Panc1 (cell line): ENCODE measurements at regions not wholly inside any gene's neighbourhood (a gene's known extent, or its start where the extent isn't known, plus 50 kb on each side); places are given as distances from the start of the nearest gene placed in this dataset.
"Not testable (repeated sequence)": the region's sequence is repeated elsewhere in the genome, so short reads cannot be mapped to it uniquely, and the experiment has no call there.

ENCODE experiments used
- ATAC-seq: fragments of 200-7000 bp; cut with Tn5 transposase; 2 replicates; pipeline ENCODE4 v1.9.1; 2020; ENCODE audit warnings: mild to moderate bottlenecking, moderate library complexity
- BruUV-seq: library from RNA; stranded (reverse); fragments of 400-500 nt; replicated peaks from 2 replicates; lab custom pipeline; 2021; lab: Mats Ljungman, UMichigan
- CTCF ChIA-PET: fragments of 300-600 bp; sonication (Branson Sonifier 250); formaldehyde crosslinking; loops from one replicate; lab custom pipeline; 2022; ENCODE audit warnings: antibody characterized with exemption; lab: Charles Lee
- POLR2A ChIA-PET: fragments of 300-600 bp; sonication (Branson Sonifier 250); formaldehyde crosslinking; loops from one replicate; lab custom pipeline; 2022; ENCODE audit warnings: antibody characterized with exemption; lab: Charles Lee
- DNase-seq: peaks from one replicate; pipeline ENCODE4 v3.0.0-alpha.2; 2010; ENCODE audit warnings: low read depth, low spot score
- H3K27ac ChIP-seq: 2 replicates; pipeline ENCODE4 v1.5.1; 2011; ENCODE audit warnings: mild to moderate bottlenecking, low read length, inconsistent platforms
- H3K27me3 ChIP-seq: fragments of 200-500 bp; sonication (Bioruptor generic); 2 replicates; pipeline ENCODE4 v1.6.0; 2014; ENCODE audit warnings: low read length, inconsistent platforms; ENCODE audit not compliant: control insufficient read depth, insufficient read depth
- H3K36me3 ChIP-seq: fragments of 200-500 bp; sonication (Bioruptor generic); 2 replicates; pipeline ENCODE4 v1.5.1; 2014; ENCODE audit warnings: inconsistent platforms, mild to moderate bottlenecking, low read length, moderate library complexity; ENCODE audit not compliant: control insufficient read depth, insufficient read depth
- H3K4me1 ChIP-seq: 2 replicates; pipeline ENCODE4 v1.5.1; 2011; ENCODE audit warnings: inconsistent platforms, mild to moderate bottlenecking, low read length, moderate library complexity; ENCODE audit not compliant: control insufficient read depth, insufficient read depth
- H3K4me3 ChIP-seq, 2 experiments: 2 replicates each; pipeline ENCODE4 v1.5.1; 2011 to 2012; ENCODE audit warnings: low read depth in 2 of 2, low read length in 2 of 2, mild to moderate bottlenecking in 2 of 2, inconsistent platforms in 1 of 2, moderate library complexity in 1 of 2
- H3K9me3 ChIP-seq: fragments of 200-500 bp; sonication (Bioruptor generic); 2 replicates; pipeline ENCODE4 v1.5.1; 2014; ENCODE audit warnings: low read depth, mild to moderate bottlenecking, inconsistent platforms, low read length, moderate library complexity; ENCODE audit not compliant: control insufficient read depth, insufficient read depth
- POLR2AphosphoS5 ChIP-seq: IDR thresholded peaks from 2 replicates; pipeline ENCODE4 v1.6.1; 2012; ENCODE audit warnings: mild to moderate bottlenecking, low read depth, low read length, moderate library complexity
- SIN3A ChIP-seq: IDR thresholded peaks from 2 replicates; pipeline ENCODE4 v1.6.1; 2012; ENCODE audit warnings: low read depth, mild to moderate bottlenecking, low read length, moderate library complexity, borderline replicate concordance; ENCODE audit not compliant: insufficient read depth
- TCF7L2 ChIP-seq: IDR thresholded peaks from 2 replicates; pipeline ENCODE4 v1.6.1; 2011; ENCODE audit warnings: mild to moderate bottlenecking, low read depth, low read length, inconsistent platforms
- in situ Hi-C: cut with HindIII; loops from 2 replicates; pipeline ENCODE4 v1.10.0; 2016; ENCODE audit warnings: low sequenced_read_pairs, low pct_unique_long_range_greater_than_20kb
- intact Hi-C: fragments of 100-400 bp; cut with micrococcal nuclease; formaldehyde crosslinking; loops from one replicate; pipeline ENCODE4 v1.10.0; 2022; ENCODE audit not compliant: unreplicated experiment
- TF ChIP-seq, protein P1 (sequence below), 2 experiments: IDR thresholded peaks; 2 replicates each; pipeline ENCODE4 v1.6.1; 2011 to 2012; ENCODE audit warnings: low read depth in 2 of 2, control low read depth in 1 of 2, low read length in 1 of 2, mild to moderate bottlenecking in 1 of 2, moderate library complexity in 1 of 2; ENCODE audit not compliant: insufficient read depth in 1 of 2
- TF ChIP-seq, protein P2 (sequence below): fragments of 450-650 bp; IDR thresholded peaks from 2 replicates; pipeline ENCODE4 v1.5.1; 2017; ENCODE audit warnings: mild to moderate bottlenecking

DNA sequence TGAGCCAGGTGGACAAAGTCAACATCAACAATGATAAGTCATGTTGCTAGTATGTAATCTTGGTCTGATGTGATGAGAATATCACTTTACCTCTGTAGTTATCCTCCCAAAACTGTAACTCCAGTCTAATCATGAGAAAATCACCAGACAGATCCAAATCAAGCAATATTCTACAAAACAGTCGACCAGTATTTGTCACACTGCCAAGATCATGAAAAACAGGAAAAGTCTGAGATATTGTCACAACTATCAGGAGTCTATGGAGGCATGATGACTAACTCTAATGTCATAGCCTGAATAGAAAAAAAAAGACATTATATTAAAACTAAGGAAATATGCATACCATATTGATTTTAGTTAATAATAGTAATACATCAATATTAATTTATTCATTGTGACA lies 1883.3 kb upstream of the CELF4 start:
- in situ Hi-C loops, result no loop called here
- TF ChIP-seq POLR2AphosphoS5 (no peak), SIN3A (no peak), TCF7L2 (no peak)
- TF ChIP-seq, protein P1, sequence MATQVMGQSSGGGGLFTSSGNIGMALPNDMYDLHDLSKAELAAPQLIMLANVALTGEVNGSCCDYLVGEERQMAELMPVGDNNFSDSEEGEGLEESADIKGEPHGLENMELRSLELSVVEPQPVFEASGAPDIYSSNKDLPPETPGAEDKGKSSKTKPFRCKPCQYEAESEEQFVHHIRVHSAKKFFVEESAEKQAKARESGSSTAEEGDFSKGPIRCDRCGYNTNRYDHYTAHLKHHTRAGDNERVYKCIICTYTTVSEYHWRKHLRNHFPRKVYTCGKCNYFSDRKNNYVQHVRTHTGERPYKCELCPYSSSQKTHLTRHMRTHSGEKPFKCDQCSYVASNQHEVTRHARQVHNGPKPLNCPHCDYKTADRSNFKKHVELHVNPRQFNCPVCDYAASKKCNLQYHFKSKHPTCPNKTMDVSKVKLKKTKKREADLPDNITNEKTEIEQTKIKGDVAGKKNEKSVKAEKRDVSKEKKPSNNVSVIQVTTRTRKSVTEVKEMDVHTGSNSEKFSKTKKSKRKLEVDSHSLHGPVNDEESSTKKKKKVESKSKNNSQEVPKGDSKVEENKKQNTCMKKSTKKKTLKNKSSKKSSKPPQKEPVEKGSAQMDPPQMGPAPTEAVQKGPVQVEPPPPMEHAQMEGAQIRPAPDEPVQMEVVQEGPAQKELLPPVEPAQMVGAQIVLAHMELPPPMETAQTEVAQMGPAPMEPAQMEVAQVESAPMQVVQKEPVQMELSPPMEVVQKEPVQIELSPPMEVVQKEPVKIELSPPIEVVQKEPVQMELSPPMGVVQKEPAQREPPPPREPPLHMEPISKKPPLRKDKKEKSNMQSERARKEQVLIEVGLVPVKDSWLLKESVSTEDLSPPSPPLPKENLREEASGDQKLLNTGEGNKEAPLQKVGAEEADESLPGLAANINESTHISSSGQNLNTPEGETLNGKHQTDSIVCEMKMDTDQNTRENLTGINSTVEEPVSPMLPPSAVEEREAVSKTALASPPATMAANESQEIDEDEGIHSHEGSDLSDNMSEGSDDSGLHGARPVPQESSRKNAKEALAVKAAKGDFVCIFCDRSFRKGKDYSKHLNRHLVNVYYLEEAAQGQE (IDR thresholded peaks at IDR 0.05; ENCODE audit: insufficient read depth in 1 of 2, low read depth in 2 of 2, low read length in 1 of 2), result no peak
- TF ChIP-seq, protein P2, sequence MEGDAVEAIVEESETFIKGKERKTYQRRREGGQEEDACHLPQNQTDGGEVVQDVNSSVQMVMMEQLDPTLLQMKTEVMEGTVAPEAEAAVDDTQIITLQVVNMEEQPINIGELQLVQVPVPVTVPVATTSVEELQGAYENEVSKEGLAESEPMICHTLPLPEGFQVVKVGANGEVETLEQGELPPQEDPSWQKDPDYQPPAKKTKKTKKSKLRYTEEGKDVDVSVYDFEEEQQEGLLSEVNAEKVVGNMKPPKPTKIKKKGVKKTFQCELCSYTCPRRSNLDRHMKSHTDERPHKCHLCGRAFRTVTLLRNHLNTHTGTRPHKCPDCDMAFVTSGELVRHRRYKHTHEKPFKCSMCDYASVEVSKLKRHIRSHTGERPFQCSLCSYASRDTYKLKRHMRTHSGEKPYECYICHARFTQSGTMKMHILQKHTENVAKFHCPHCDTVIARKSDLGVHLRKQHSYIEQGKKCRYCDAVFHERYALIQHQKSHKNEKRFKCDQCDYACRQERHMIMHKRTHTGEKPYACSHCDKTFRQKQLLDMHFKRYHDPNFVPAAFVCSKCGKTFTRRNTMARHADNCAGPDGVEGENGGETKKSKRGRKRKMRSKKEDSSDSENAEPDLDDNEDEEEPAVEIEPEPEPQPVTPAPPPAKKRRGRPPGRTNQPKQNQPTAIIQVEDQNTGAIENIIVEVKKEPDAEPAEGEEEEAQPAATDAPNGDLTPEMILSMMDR, result no peak
- Histone ChIP-seq H3K4me3 (no peak overlapping the region), H3K9me3 (no peaks in the 10 kb centered on the region), H3K4me1 (no peaks in the 10 kb centered on the region), H3K27ac (no peak overlapping the region), H3K27me3 (no peaks in the 10 kb centered on the region), H3K36me3 (no peaks in the 10 kb centered on the region; the same call in 1 of the 2 replicates)
- BruUV-seq, result no TSS peak
- ChIA-PET POLR2A (no interaction called here), CTCF (no interaction called here)
- intact Hi-C loops, result no loop called here
- ATAC-seq (no peak), DNase-seq (no peak)

DNA sequence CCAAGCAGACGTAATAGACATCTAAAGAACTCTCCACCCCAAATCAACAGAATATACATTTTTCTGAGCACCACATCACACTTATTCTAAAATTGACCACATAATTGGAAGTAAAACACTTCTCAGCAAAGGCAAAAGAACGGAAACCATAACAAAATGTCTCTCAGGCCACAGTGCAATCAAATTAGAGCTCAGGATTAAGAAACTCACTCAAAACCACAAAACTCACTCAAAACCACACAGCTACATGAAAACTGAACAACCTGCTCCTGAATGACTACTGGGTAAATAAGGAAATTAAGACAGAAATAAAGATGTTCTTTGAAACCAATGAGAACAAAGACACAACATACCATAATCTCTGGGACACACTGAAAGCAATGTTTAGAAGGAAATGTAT lies 1879.4 kb upstream of the CELF4 start:
- H3K4me3 ChIP-seq, DNase-seq, H3K9me3 ChIP-seq, H3K4me1 ChIP-seq, in situ Hi-C loops, H3K36me3 ChIP-seq, H3K27me3 ChIP-seq, H3K27ac ChIP-seq, BruUV-seq, ATAC-seq, intact Hi-C loops, CTCF ChIA-PET, POLR2A ChIA-PET: not testable (repeated sequence)

DNA sequence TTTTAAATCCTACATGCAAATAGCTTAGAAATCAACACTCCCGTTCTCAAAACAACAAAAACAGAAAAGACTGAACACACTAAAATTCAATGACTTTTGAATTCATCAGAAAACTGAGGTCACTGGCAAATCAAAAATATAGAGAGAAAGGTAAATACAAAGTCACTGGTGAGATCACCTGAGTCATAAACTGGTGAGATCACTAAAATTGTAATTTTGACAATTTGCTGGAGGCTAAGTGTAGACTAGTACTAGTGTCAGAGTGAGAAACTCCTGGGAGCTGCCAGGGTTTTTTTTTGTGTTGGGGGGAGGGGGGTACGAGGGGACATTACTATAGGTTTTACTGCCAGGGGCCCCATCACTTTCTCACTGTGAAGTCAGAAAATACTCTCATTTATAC lies 1876.0 kb upstream of the CELF4 start:
- H3K9me3 ChIP-seq, result no peaks in the 10 kb centered on the region
- no peak overlapping the region for H3K27ac ChIP-seq
- no peak for TF ChIP-seq POLR2AphosphoS5
- ChIA-PET POLR2A (interaction anchor here (0.6 kb wide), 1 partner anchor 16 kb away, joined by 3 read pairs; no protein-coding TSS in a partner anchor), CTCF (no interaction called here)
- no peaks in the 10 kb centered on the region for H3K36me3 ChIP-seq
- H3K4me1 ChIP-seq, result no peaks in the 10 kb centered on the region
- no peak for ATAC-seq
- no peak for DNase-seq
- no peak overlapping the region for H3K4me3 ChIP-seq
- no TSS peak for BruUV-seq
- no peaks in the 10 kb centered on the region for H3K27me3 ChIP-seq
- intact Hi-C loops (no loop called here), in situ Hi-C loops (no loop called here)
